ENCODE measurements at regions not wholly inside any gene's neighbourhood (a gene's known extent, or its start where the extent isn't known, plus 50 kb on each side); places are given as distances from the start of the nearest gene placed in this dataset.
"Not testable (repeated sequence)": the region's sequence is repeated elsewhere in the genome, so short reads cannot be mapped to it uniquely, and the experiment has no call there.

DNA sequence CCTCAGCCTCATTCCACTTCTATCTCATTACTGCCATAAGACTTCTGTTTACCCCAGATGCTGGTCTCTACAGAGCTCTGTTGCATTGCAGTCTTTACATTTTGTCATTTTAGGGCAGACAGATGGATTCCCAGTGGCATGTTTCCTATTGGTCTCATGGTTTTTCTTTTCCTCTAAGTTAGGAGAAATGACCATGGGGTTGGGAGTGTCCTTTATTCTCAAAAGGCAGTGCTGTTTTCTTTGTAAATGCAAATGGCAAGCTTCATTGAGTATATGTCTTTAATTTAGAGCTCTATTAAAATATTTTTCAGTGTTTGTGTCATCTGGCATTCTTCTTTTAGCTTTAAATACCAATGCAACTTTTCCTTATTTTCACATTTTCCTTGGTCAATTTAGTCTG lies 57.0 kb downstream of the MSTN start:
- Mint-ChIP-seq H3K4me1 (no peaks in the 10 kb centered on the region), H3K4me3 (no peak overlapping the region), H3K27ac (no peak overlapping the region), H3K9me3 (no peaks in the 10 kb centered on the region), H3K27me3 (no peaks in the 10 kb centered on the region)
- ATAC-seq (no peak), DNase-seq (no peak)

DNA sequence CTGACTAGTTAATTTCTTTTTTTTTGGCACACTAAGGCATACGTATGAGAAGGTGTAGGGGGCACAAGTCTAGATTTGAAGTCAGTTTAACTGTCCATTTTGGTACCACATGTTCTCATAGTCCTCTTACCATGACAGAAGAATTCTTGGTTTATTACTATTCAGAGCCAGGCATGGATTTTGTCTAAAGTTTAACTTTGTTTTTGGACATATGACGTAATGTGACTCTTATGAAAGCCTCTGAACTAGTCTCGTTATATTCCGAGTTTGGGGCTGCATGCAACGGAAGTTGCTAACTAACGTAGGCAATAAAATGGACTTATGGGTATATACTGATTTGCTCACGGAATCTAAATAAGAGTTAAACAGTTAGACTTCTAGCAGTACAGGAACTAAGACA lies 62.9 kb downstream of the MSTN start:
- Mint-ChIP-seq H3K4me3 (no peak overlapping the region), H3K4me1 (no peaks in the 10 kb centered on the region), H3K9me3 (peaks cover 18 to 19% of the 10 kb centered on the region in 2 donors), H3K27ac (no peak overlapping the region), H3K27me3 (no peaks in the 10 kb centered on the region)
- ATAC-seq (no peak), DNase-seq (no peak)

DNA sequence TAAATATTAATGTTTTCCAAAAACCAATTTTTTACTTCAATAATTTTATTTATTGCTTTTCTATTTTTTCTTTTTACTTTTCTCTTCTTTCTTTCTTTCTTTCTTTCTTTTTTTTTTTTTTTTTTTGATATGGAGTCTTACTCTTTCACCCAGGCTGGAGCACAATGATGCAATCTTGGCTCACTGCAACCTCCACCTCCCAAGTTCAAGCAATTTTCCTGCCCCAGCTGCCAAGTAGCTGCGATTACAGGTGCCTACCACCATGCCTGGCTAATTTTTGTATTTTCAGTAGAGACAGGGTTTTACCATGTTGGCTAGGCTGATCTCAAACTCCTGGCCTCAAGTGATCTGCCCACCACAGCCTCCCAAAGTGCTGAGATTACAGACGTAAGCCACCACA lies 63.9 kb downstream of the MSTN start:
- H3K4me3 Mint-ChIP-seq, H3K4me1 Mint-ChIP-seq, DNase-seq, ATAC-seq, H3K27me3 Mint-ChIP-seq, H3K27ac Mint-ChIP-seq: not testable (repeated sequence)
- peaks cover 24 to 28% of the 10 kb centered on the region in 2 donors for H3K9me3 Mint-ChIP-seq

DNA sequence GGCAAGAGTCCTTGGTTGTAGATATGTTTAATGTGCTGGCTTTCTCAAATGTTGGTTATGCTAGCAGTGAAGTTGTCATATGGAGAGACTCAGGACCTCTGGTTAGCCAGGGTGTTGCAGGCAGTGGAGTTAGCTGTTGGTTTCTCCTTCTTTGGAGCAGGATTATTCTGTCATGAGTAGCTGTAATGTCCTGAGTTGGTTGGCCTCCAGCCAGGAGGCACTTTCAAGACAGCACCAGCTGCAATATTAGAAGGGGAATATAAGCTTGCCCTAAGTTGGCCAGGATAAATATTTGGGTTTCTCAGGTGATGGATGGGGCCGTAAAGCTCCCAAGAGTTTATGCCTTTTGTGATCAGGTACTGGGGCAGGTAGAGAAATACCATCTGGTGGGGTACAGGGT lies 65.5 kb downstream of the MSTN start:
- no peak overlapping the region for H3K4me3 Mint-ChIP-seq
- no peak for ATAC-seq
- DNase-seq, result no peak
- peaks cover 28 to 30% of the 10 kb centered on the region in 2 donors for H3K9me3 Mint-ChIP-seq
- H3K27me3 Mint-ChIP-seq, result no peaks in the 10 kb centered on the region
- H3K27ac Mint-ChIP-seq, result no peak overlapping the region
- H3K4me1 Mint-ChIP-seq, result no peaks in the 10 kb centered on the region

DNA sequence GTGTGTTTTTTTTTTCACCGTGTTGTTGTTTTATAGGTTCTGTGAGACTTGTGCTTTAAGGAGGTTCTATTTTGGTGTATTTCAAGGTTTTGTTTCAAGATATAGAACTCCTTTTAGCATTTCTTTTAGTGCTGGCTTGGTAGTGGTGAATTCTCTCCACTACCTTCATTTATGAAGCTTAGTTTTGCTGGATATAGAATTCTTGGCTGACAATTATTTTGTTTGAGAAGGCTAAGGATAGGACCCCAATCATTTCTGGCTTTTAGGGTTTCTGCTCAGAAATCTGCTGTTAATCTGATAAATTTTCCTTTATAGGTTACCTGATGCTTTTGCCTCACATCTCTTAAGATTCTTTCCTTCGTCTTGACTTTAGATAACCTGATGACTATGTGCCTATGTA lies 66.8 kb downstream of the MSTN start:
- ATAC-seq, result no peak
- Mint-ChIP-seq H3K4me3 (no peak overlapping the region), H3K4me1 (no peaks in the 10 kb centered on the region), H3K27me3 (no peaks in the 10 kb centered on the region), H3K9me3 (peaks cover 28 to 30% of the 10 kb centered on the region in 2 donors), H3K27ac (no peak overlapping the region)
- no peak for DNase-seq

GRCh38 chr2:189982780-189983394 lies 79.6 kb downstream of the MSTN start:
- Mint-ChIP-seq H3K27ac (no peak overlapping the region), H3K4me3 (no peak overlapping the region), H3K27me3 (no peaks in the 10 kb centered on the region), H3K4me1 (no peaks in the 10 kb centered on the region), H3K9me3 (peaks cover 27 to 59% of the 10 kb centered on the region in 2 donors)
- ATAC-seq (no peak), DNase-seq (peak in 1 of 2 donors; percentile 6)

DNA sequence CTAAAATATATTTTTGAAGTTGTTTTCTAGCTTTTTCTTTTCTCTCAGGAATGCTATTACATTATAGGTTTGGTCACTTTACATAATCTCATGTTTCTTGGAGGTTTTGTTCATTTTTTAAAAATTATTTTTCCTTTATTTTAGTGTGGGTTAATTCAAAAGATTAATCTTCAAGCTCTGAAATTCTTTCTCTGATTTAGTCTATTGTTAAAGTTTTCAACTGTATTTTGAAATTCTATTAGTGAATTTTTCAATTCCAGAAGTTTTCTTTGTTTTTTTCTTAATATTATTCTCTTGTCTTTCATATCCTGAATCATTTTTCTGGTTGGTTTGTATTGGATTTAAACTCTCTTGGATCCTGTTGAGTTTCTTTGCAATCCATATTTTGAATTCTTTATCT lies 80.4 kb downstream of the MSTN start:
- H3K4me3 Mint-ChIP-seq, result no peak overlapping the region
- no peaks in the 10 kb centered on the region for H3K27me3 Mint-ChIP-seq
- ATAC-seq, result no peak
- DNase-seq, result no peak
- H3K9me3 Mint-ChIP-seq, result peaks cover 23 to 56% of the 10 kb centered on the region in 2 donors
- H3K4me1 Mint-ChIP-seq, result no peaks in the 10 kb centered on the region
- H3K27ac Mint-ChIP-seq, result no peak overlapping the region

GRCh38 chr2:189976488-189976887 lies 86.0 kb downstream of the MSTN start:
- not testable (repeated sequence) for H3K27me3 Mint-ChIP-seq, ATAC-seq, H3K4me1 Mint-ChIP-seq, H3K27ac Mint-ChIP-seq, DNase-seq, H3K4me3 Mint-ChIP-seq, H3K9me3 Mint-ChIP-seq

DNA sequence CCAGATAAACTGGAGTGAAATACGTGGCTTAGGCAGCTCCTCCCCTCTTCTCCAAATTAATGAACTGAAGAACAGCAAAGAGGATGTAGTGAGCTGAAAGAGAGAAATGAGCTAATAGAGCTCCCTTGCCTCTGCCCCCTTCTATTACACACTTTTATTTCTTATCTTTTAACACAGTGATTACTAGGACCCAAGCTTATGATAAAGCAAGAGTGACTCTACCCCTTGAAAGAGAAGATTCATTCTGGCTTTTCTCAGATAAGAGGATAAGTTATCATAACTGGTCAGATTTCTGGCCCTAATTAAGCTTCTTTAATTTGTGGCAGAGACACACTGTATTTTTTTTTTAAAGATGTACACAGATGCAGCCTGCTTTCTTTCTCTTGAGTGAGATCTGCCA lies 102.2 kb downstream of the MSTN start:
- H3K27ac Mint-ChIP-seq, result no peak overlapping the region
- H3K4me1 Mint-ChIP-seq, result no peaks in the 10 kb centered on the region
- no peaks in the 10 kb centered on the region for H3K9me3 Mint-ChIP-seq
- no peaks in the 10 kb centered on the region for H3K27me3 Mint-ChIP-seq
- ATAC-seq (no peak), DNase-seq (no peak)
- H3K4me3 Mint-ChIP-seq, result no peak overlapping the region

- Mint-ChIP-seq H3K4me1 (no peaks in the 10 kb centered on the region), H3K9me3 (no peaks in the 10 kb centered on the region), H3K27ac (no peak overlapping the region), H3K27me3 (no peaks in the 10 kb centered on the region), H3K4me3 (no peak overlapping the region)
- ATAC-seq (no peak), DNase-seq (no peak)
These were observed 103.1 kb downstream of the MSTN start for GRCh38 chr2:189959450-189959849.

GRCh38 chr2:189954989-189955388 lies 107.5 kb downstream of the MSTN start:
- no peaks in the 10 kb centered on the region for H3K4me1 Mint-ChIP-seq
- H3K9me3 Mint-ChIP-seq, result no peaks in the 10 kb centered on the region
- H3K27me3 Mint-ChIP-seq, result no peaks in the 10 kb centered on the region
- ATAC-seq, result no peak
- no peak for DNase-seq
- H3K27ac Mint-ChIP-seq, result no peak overlapping the region
- H3K4me3 Mint-ChIP-seq, result no peak overlapping the region

- Mint-ChIP-seq H3K27ac (no peak overlapping the region), H3K9me3 (no peaks in the 10 kb centered on the region), H3K4me3 (no peak overlapping the region), H3K27me3 (no peaks in the 10 kb centered on the region), H3K4me1 (no peaks in the 10 kb centered on the region)
- ATAC-seq (no peak), DNase-seq (no peak)
These were observed 109.9 kb downstream of the MSTN start for GRCh38 chr2:189952536-189953109.

DNA sequence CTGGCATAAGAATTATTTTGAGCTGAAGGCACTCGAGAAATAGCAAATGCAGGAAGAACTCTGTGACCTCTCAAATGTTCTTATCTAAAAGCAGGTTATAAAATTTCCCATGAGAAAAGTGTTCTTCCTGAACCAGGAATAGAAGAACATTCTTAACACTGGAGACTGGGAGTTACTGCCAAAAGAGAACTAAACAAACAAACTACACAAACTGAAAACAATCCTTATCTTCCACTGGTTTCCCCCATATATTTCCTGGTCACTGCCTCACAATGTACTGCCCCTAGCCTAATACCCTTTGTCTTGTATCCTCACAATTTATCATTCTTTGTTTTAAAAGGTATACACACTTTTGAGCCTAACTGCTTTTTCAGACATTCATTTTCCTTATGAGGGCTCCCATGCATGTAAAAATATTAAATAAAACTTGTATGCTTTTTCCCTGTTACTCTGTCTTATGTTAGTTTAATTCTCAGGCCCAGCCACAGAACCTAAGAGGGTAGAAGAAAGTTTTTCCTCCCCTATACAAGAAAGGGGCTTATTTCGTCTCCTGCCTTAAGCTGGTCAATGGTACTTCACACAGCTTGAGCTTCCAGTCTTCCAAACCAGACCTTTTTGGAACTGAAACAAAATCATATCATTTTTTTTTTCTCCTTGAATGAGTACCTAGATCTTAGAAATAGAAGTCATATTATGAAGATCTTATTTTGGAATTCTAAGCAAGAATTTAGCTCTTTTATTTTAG lies 110.6 kb downstream of the MSTN start:
- H3K9me3 Mint-ChIP-seq, result no peaks in the 10 kb centered on the region
- H3K27ac Mint-ChIP-seq, result no peak overlapping the region
- no peak for ATAC-seq
- H3K4me3 Mint-ChIP-seq, result no peak overlapping the region
- no peak for DNase-seq
- no peaks in the 10 kb centered on the region for H3K27me3 Mint-ChIP-seq
- H3K4me1 Mint-ChIP-seq, result no peaks in the 10 kb centered on the region

DNA sequence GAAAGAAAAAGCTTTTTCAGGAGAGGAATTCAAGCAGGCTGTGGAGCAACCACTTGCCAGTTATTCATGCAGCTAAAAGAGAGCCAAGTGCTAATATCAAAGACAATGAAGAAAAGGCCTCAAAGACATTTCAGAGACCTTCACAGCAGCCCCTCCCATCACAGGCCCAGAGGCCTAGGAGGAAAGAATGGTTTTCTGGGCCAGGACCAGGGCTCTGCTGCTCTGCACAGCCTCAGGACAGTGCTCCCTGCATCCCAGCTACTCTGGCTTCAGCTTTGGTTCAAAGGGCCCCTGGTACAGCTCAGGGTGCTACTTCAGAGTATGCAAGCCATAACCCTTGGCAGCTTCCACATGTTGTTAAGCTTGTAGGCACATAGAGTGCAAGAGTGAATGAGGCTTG lies 119.5 kb downstream of the MSTN start:
- Mint-ChIP-seq H3K4me3 (no peak overlapping the region), H3K27ac (no peak overlapping the region)
- no peak for ATAC-seq

DNA sequence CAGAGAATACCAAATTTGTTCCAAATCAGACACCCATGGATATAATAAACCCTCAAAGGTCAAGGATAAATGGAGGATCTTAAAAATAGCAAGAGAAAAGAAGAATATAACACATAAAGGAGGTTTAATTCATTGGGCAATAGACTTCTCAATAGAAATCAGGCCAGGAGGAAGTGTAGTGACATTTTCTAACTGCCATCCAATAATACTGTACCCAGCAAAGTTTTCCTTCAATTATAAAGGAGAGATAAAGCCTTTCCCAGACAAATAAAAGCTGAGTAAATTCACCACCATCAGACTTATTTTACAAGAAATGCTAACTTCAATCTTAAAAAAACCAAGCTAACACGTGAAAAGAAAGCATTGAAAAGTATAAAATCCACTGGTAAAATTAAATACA lies 121.6 kb downstream of the MSTN start:
- H3K9me3 Mint-ChIP-seq, result peaks cover 35 to 55% of the 10 kb centered on the region in 2 donors
- H3K27me3 Mint-ChIP-seq, result no peaks in the 10 kb centered on the region
- H3K4me3 Mint-ChIP-seq, result no peak overlapping the region
- DNase-seq, result no peak
- no peaks in the 10 kb centered on the region for H3K4me1 Mint-ChIP-seq
- no peak for ATAC-seq
- no peak overlapping the region for H3K27ac Mint-ChIP-seq

More for the DNA sequence above, 119.5 kb downstream of the MSTN start:
- H3K27me3 Mint-ChIP-seq, result no peaks in the 10 kb centered on the region
- H3K4me1 Mint-ChIP-seq, result no peaks in the 10 kb centered on the region
- DNase-seq, result no peak
- H3K9me3 Mint-ChIP-seq, result peaks cover 30 to 55% of the 10 kb centered on the region in 2 donors

DNA sequence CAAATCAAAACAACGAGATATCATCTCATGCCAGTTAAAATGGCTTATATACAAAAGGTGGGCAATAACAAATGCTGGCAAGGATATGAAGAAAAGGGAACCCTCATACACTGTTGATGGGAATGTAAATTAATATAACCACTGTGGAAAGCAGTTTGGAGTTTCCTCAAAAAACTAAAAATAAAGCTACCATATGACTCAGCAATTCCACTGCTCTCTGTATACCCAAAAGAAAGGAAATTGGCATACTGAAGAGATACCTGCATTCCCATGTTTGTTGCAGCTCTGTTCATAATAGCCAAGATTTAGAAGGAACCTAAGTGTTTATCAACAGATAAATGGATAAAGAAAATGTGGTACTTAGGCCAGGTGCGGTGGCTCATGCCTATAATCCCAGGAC lies 124.8 kb downstream of the MSTN start:
- H3K9me3 Mint-ChIP-seq, result peaks cover 29 to 42% of the 10 kb centered on the region in 2 donors
- ATAC-seq, result no peak

More for the DNA sequence above, 124.8 kb downstream of the MSTN start:
- Mint-ChIP-seq H3K27ac (no peak overlapping the region), H3K27me3 (no peaks in the 10 kb centered on the region), H3K4me3 (no peak overlapping the region), H3K4me1 (no peaks in the 10 kb centered on the region)
- DNase-seq, result no peak

Measured in stimulated activated naive CD8-positive, alpha-beta T cell treated with anti-CD3 and anti-CD28 coated beads, Interleukin-15, amount 100 ng/mL, for 72 hours (primary cell).